Fibroblast of skin of left quadriceps (primary cell): ENCODE measurements at regions not wholly inside any gene's neighbourhood (a gene's known extent, or its start where the extent isn't known, plus 50 kb on each side); places are given as distances from the start of the nearest gene placed in this dataset.

Source experiments
- DNase-seq, 2 experiments: peaks; one replicate each; pipeline ENCODE4 v3.0.0-alpha.2; 2013; ENCODE audit warnings: low read depth in 2 of 2

- DNase-seq, result peak; percentile 17 to 29
Observed at GRCh38 chr12:30437616-30438015, 258.1 kb downstream of the IPO8 start.

DNA sequence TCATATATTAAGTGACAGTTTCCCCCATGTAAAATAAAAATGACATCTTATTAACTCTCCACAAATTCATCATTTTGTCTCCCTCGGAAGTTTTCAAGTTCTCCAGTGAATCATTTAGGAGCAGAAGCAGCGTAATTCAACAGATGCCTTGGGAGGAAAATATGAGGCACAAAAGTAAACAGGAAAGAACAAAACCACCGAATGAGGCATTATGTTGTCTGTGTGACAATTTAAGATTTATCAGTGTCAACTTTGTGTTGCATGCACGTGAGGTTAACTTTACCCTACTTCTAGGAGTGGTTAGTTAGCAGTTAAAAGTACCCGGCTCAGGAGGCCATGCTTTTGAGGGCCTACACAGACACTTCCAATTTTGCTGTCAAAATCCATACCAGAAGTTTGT lies 258.6 kb downstream of the IPO8 start:
- DNase-seq, result no peak

DNA sequence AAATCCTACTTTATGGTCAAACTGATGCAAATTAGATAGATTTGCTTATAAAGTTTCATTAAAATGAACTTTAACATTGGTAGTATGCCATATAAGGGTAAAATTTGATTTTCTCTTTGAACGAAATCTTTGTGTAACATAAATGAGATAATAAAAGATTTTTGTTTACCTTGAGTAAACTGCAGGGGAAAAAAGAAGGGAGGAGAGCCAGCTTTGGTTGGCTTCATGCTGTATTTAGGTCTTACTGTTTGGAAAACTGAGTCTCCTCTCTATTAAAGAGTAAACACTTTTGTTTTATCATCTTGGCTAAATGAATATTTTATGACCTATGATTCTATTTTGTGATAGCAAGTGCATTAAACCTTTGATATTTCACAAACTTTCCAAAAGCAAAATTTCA lies 267.6 kb downstream of the IPO8 start:
- DNase-seq, result no peak

- DNase-seq, result no peak
Observed at GRCh38 chr12:30427555-30427954, 268.1 kb downstream of the IPO8 start.

- no peak for DNase-seq
Observed at GRCh38 chr12:30425445-30425844, 270.2 kb downstream of the IPO8 start.

- no peak for DNase-seq
Observed at GRCh38 chr12:30423330-30423729, 272.3 kb downstream of the IPO8 start.

DNA sequence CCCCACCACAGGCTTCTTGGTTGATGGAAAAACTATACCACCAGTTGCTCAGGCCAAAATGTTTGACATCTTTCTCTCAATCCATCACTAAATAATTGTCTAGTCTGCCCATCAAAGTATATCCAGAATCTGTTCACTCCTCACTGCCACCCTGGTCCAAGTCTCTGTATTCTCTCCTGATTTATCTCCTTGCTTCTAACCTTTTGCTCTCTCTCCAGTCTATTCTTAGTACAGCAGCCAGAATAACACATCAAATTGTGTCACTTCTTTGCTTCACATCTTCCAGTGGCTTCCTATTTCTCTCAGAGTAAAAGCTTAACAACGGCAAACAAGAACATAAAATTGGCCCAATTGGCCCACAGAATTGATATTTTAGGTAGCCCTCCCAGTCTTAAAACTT lies 272.8 kb downstream of the IPO8 start:
- no peak for DNase-seq

- no peak for DNase-seq
Observed at GRCh38 chr12:30420561-30420960, 275.1 kb downstream of the IPO8 start.

DNA sequence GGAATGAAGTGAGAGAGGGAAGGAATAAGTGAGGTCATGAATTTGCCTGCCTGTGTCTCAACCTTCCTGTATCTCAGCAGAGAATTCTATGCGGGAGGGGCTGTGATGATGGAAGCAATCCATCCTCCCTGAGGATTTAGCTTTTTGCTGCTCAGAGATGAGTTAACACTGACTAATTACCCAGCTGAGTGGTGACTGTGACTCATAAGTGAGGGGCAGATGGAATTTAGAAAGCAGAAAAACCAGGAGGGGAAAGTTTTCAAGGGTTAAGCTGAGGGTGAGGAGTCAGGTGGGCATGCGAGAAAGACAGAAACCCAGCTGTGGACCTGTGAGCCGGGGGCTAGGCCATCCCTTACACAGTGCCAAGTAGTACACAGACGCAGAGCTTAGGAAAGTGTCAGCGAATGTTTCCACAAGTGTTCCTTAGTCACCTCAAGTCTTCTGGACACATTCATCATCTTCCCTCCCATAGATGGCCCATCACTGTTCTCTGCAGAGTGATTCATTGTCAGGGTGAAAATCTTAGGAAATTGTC lies 277.9 kb downstream of the IPO8 start:
- DNase-seq, result peak; percentile 85 to 88

- DNase-seq, result no peak
Observed at GRCh38 chr12:30416631-30417030, 279.0 kb downstream of the IPO8 start.

DNA sequence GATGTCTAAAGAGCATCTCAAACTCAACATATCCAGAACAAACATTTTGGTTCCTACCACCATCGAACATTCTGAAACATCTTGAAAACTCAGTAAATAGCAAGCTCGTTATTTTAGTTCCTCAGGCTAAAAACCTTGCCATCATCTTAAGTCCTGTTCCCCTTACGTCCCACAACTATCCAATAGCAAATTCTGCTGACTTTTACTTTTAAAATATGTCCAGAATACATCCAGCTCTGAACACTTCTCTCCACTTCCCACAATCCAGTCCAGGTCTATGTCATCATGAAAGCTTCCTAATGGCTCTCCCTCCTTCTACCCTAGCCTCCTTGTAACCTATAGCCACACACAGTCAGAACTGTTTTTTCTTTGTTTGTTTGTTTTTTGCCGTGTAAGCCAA lies 279.9 kb downstream of the IPO8 start:
- DNase-seq, result no peak

DNA sequence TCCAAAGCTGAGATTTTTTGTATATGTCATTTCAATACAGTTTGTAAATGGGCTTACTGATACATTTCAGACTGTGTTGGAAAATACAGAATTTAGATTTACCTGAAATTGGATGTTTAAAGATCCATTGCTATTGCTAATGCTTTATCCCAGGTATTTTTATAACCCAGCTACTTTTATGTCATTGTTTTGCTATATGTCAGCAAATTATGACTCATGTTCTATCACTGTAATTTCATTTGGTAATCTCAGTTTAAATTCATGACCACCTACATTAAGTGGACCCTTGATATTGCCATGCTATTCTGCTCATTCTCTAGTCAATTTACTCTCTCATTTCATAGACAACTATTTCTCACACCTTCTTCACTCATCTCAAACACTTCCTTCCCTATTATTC lies 281.2 kb downstream of the IPO8 start:
- no peak for DNase-seq

GRCh38 chr12:30400349-30400748 lies 295.3 kb downstream of the IPO8 start:
- DNase-seq, result no peak

GRCh38 chr12:30399859-30400258 lies 295.8 kb downstream of the IPO8 start:
- no peak for DNase-seq

GRCh38 chr12:30396576-30396975 lies 299.1 kb downstream of the IPO8 start:
- no peak for DNase-seq

- no peak for DNase-seq
Observed at GRCh38 chr12:30395190-30395589, 300.5 kb downstream of the IPO8 start.

- DNase-seq, result no peak
Observed at GRCh38 chr12:30391766-30392366, 303.8 kb downstream of the IPO8 start.

DNA sequence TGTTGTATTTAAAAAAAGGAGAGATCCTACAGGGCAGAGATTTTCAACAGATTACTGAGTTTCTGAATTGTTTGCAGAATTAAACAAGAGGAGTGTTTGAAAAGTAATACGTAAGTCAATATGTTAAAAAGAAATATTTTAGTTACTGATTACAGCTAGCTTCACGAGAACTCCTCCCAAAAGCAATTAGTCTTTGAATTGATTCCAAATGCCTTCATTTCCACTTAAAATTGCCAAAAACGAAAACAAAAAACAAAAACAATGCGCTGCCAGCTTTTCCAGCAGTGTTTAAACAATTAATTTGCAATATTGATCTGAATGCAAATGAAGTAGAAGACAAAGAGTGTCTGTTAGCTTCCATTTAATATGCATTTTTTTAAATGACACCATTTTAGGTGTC lies 310.0 kb downstream of the IPO8 start:
- DNase-seq, result no peak

- no peak for DNase-seq
Observed at GRCh38 chr12:30384976-30385375, 310.7 kb downstream of the IPO8 start.

- DNase-seq, result no peak
Observed at GRCh38 chr12:30378307-30378706, 317.4 kb downstream of the IPO8 start.

GRCh38 chr12:30364822-30365221 lies 330.8 kb downstream of the IPO8 start:
- no peak for DNase-seq

GRCh38 chr12:30361145-30361544 lies 334.5 kb downstream of the IPO8 start:
- DNase-seq, result no peak

- DNase-seq, result no peak
Observed at GRCh38 chr12:30358671-30359070, 337.0 kb downstream of the IPO8 start.
